ENCODE measurements at regions not wholly inside any gene's neighbourhood (a gene's known extent, or its start where the extent isn't known, plus 50 kb on each side); places are given as distances from the start of the nearest gene placed in this dataset.

DNA sequence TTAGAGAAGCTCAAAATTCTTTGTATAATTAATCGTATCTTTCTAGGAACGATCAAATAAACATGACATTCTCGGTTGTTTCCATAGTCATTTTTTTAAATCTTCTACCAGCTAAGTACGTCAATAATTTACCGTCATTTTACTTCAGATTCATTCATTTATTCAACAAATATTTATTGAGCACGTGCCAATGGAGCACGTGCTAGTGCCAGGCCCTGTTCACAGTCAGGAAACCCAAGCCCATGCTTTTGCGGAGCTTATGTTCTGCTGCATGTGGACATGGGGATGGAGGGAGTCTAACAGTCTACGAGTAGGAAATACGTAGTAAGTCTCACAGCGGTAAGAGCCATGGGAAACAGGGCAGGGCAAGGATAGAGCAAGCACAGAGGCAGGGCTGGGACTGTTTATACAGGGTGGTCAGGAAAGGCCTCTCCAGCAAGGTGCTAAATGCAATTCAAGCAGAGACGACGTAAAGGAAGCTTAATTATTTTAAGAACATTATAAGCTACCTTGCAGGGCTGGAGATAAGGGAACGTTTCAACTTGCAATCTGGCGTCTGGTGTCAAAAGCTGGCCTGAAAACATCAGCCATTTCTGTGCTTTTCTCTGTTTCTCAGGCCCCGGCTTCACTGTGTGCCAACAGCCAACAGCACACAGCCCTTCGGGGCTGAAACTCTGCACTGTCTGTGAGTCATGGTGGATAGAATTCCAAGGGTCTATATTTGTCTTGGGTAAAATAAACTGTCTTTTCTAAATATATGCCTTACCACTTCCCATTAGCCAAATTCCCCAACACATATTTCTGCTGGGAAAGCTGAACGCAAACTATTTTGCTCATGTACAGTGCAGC, 517.1 kb upstream of the ZFP42 start:
- TF ChIP-seq, protein P1, sequence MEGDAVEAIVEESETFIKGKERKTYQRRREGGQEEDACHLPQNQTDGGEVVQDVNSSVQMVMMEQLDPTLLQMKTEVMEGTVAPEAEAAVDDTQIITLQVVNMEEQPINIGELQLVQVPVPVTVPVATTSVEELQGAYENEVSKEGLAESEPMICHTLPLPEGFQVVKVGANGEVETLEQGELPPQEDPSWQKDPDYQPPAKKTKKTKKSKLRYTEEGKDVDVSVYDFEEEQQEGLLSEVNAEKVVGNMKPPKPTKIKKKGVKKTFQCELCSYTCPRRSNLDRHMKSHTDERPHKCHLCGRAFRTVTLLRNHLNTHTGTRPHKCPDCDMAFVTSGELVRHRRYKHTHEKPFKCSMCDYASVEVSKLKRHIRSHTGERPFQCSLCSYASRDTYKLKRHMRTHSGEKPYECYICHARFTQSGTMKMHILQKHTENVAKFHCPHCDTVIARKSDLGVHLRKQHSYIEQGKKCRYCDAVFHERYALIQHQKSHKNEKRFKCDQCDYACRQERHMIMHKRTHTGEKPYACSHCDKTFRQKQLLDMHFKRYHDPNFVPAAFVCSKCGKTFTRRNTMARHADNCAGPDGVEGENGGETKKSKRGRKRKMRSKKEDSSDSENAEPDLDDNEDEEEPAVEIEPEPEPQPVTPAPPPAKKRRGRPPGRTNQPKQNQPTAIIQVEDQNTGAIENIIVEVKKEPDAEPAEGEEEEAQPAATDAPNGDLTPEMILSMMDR (IDR thresholded peaks at IDR 0.05; ENCODE audit: low read depth, low read length), result no peak
- peak; percentile 4 to 14 for DNase-seq (ENCODE audit: low read depth in 1 of 2, low spot score in 1 of 2)
- Histone ChIP-seq H3K27me3 (no peaks in the 10 kb centered on the region), H3K9me3 (ENCODE audit: low read depth) (no peaks in the 10 kb centered on the region), H3K27ac (peak overlapping the region; percentile 11), H3K4me3 (no peak overlapping the region), H3K4me1 (ENCODE audit: low read depth) (peaks cover 8% of the 10 kb centered on the region), H3K36me3 (no peaks in the 10 kb centered on the region)

DNA sequence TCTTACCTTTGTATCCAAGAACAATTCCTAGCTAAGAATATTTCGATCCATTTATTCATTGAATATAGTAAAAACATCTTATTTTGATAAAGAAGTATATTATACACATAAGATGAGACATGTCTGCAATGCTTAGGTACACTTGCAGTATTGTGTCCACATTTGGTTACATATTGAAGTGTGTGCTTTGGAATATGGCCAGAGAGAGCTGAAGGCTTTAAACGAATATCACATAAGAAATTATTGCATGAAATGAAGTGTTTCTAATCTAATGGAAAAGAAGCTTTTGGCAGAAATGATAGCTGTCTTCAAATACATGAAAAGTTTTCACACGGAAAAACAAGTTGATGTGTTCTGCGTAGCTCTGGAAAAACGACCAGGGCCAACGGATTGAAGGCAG, 516.1 kb upstream of the ZFP42 start:
- no peaks in the 10 kb centered on the region for H3K36me3 ChIP-seq
- H3K4me1 ChIP-seq (ENCODE audit: low read depth), result peaks cover 8% of the 10 kb centered on the region
- no peaks in the 10 kb centered on the region for H3K27me3 ChIP-seq
- no peak overlapping the region for H3K4me3 ChIP-seq
- no peak for DNase-seq (ENCODE audit: low read depth in 1 of 2, low spot score in 1 of 2)
- TF ChIP-seq, protein P1 (IDR thresholded peaks at IDR 0.05; ENCODE audit: low read depth, low read length), result no peak
- H3K9me3 ChIP-seq (ENCODE audit: low read depth), result no peaks in the 10 kb centered on the region
- no peak overlapping the region for H3K27ac ChIP-seq

DNA sequence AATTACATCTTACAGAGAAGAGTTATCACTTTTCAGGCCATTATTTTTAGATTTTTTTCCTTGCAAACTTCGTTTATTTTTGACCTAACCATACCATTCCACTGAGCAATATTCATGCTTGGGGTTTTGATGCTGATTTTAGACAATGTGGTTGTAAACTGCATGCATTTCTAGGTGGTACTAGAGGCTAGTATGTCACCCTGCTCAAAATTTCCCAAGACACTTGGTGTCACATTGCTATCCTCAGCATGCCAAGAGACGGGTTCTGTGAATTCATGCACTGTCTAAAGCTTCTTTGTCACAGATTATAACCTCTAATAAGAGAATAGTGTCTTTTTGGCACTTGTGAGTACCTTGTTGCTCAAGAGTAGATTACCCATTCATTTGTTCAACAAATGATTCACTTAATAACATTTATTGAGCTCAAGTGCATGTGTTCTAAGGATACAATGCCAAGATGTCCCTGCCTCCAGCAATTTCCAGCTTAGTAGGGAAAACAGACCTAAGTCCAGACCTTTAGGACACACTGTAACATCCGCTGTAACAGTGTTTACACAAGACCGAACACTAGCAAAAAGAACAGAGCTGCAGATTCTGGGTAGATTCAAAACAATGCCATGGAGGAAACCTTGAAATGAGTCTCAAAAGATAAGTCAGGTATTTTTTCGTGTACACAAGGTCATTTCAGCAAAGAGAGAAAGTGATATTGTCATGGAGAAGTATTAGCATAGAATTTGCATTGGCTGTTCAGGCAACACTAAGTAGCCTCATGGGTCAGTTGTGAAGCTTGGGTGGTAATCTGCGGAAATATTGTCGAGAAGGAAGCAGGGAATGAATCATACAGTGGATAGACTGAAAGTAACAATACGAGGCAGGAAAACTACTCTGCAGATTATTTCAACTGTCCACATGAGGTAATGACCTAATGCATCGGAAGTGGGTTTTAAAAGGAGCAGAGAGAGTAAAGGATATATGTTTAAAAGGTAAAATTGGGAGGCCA, 515.1 kb upstream of the ZFP42 start:
- TF ChIP-seq, protein P1 (IDR thresholded peaks at IDR 0.05; ENCODE audit: low read depth, low read length), result no peak
- Histone ChIP-seq H3K27ac (no peak overlapping the region), H3K9me3 (ENCODE audit: low read depth) (no peaks in the 10 kb centered on the region), H3K36me3 (no peaks in the 10 kb centered on the region), H3K27me3 (no peaks in the 10 kb centered on the region), H3K4me3 (no peak overlapping the region), H3K4me1 (ENCODE audit: low read depth) (peaks cover 8% of the 10 kb centered on the region)
- DNase-seq (ENCODE audit: low read depth in 1 of 2, low spot score in 1 of 2), result peak in 1 of 2 donors; percentile 2

DNA sequence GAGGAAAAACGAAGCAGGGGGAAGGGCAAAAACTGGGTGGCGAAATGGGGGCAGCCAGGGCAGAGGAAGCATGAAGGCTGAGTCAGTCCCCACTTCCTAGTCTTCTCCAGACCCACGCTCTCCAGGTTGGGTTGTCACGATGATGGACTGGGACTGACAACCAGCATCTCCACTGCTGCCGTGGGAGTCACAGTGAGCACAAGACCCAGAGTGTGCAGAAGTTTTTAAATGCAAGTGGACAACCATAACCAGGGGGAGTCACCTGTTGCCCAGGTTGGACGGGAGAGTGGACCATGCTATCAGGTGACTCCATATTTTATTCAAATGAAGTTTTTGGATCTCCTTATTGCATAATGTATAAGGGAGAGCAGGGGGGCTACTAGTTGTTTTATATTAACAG, 511.4 kb upstream of the ZFP42 start:
- TF ChIP-seq, protein P1 (IDR thresholded peaks at IDR 0.05; ENCODE audit: low read depth, low read length), result no peak
- H3K9me3 ChIP-seq (ENCODE audit: low read depth), result no peaks in the 10 kb centered on the region
- no peak overlapping the region for H3K27ac ChIP-seq
- no peak overlapping the region for H3K4me3 ChIP-seq
- no peaks in the 10 kb centered on the region for H3K36me3 ChIP-seq
- H3K4me1 ChIP-seq (ENCODE audit: low read depth), result no peaks in the 10 kb centered on the region
- no peak for DNase-seq (ENCODE audit: low read depth in 1 of 2, low spot score in 1 of 2)
- H3K27me3 ChIP-seq, result no peaks in the 10 kb centered on the region

DNA sequence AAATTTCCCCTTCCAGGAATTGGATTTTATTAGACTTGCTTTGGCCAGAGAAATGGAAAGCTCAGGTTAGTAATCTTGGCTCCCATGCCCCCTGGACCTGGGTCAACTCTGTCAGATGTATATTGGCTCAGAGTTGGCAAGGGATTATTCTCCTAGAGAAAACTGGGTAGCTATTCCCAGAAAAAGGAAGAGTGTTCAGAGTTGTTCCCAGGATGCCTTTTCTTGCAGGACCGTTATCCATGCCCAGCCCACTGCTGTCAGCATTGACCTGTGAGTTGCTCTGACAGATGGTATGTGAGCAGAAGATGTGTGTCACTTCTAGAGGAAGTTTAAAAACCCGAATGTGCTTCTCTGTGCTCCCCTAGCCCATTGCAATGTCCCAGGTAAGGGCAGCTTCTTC, 509.9 kb upstream of the ZFP42 start:
- Histone ChIP-seq H3K27me3 (no peaks in the 10 kb centered on the region), H3K4me3 (no peak overlapping the region), H3K9me3 (ENCODE audit: low read depth) (no peaks in the 10 kb centered on the region), H3K4me1 (ENCODE audit: low read depth) (no peaks in the 10 kb centered on the region), H3K27ac (no peak overlapping the region), H3K36me3 (no peaks in the 10 kb centered on the region)
- TF ChIP-seq, protein P1 (IDR thresholded peaks at IDR 0.05; ENCODE audit: low read depth, low read length), result no peak
- DNase-seq (ENCODE audit: low read depth in 1 of 2, low spot score in 1 of 2), result no peak
